ENCODE measurements at regions not wholly inside any gene's neighbourhood (a gene's known extent, or its start where the extent isn't known, plus 50 kb on each side); places are given as distances from the start of the nearest gene placed in this dataset.
"Not testable (repeated sequence)": the region's sequence is repeated elsewhere in the genome, so short reads cannot be mapped to it uniquely, and the experiment has no call there.

DNA sequence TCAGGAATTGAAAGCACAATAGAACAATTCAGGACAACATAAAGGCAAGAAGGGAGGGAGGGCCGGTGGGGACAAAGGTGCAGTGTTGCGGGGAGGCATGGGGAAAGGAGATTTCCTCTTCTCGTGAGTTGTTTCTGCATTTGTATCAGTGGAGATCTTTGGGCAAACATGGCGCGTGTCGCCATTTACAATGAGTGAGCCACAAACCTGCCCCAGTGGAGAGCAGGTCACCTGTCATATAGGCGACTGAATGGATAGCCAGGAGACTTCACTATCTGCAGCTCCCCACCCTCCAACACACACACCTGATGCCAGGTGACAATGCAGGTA lies 87.7 kb upstream of the SLC45A1 start:
- no peak for DNase-seq (ENCODE audit: low spot score)
- TF ChIP-seq RAD21 (IDR thresholded peaks at IDR 0.05) = no peak
- TF ChIP-seq YY1 (IDR thresholded peaks at IDR 0.05) = no peak
- TF ChIP-seq, protein P1, sequence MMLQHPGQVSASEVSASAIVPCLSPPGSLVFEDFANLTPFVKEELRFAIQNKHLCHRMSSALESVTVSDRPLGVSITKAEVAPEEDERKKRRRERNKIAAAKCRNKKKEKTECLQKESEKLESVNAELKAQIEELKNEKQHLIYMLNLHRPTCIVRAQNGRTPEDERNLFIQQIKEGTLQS (IDR thresholded peaks at IDR 0.05) = no peak
- TF ChIP-seq, protein P2, sequence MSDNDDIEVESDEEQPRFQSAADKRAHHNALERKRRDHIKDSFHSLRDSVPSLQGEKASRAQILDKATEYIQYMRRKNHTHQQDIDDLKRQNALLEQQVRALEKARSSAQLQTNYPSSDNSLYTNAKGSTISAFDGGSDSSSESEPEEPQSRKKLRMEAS (IDR thresholded peaks at IDR 0.05) = no peak
- TF ChIP-seq HNF4G (IDR thresholded peaks at IDR 0.05) = no peak
- TF ChIP-seq FOXA1 (IDR thresholded peaks at IDR 0.05) = no peak
- TF ChIP-seq NR2F2 (IDR thresholded peaks at IDR 0.05) = no peak
- TF ChIP-seq RXRA (IDR thresholded peaks at IDR 0.05) = no peak
- TF ChIP-seq EGR1 (IDR thresholded peaks at IDR 0.05; ENCODE audit: low read depth in 2 of 2) = no peak
- no peak overlapping the region for H3K27ac ChIP-seq (ENCODE audit: low read depth in 1 of 2, low read length in 2 of 2)
- H3K4me3 ChIP-seq (ENCODE audit: low read depth in 1 of 3, low read length in 3 of 3) = no peak overlapping the region
- 94% methylated on average over 7 of the region's 7 CpGs for WGBS
- H3K9ac ChIP-seq (ENCODE audit: low read depth in 1 of 2, low read length in 2 of 2) = no peak overlapping the region
- H3K36me3 ChIP-seq (ENCODE audit: control insufficient read depth in 4 of 4, insufficient read depth in 3 of 4, low read depth in 1 of 4, low read length in 3 of 4) = no peaks in the 10 kb centered on the region
- H3K9me3 ChIP-seq (ENCODE audit: control insufficient read depth in 4 of 4, low read length in 3 of 4) = no peaks in the 10 kb centered on the region
- no peaks in the 10 kb centered on the region for H3K27me3 ChIP-seq (ENCODE audit: control insufficient read depth in 4 of 4, insufficient read depth in 4 of 4, low read length in 3 of 4)
- no peaks in the 10 kb centered on the region for H3K4me1 ChIP-seq (ENCODE audit: control insufficient read depth in 4 of 4, insufficient read depth in 4 of 4, low read length in 3 of 4)

DNA sequence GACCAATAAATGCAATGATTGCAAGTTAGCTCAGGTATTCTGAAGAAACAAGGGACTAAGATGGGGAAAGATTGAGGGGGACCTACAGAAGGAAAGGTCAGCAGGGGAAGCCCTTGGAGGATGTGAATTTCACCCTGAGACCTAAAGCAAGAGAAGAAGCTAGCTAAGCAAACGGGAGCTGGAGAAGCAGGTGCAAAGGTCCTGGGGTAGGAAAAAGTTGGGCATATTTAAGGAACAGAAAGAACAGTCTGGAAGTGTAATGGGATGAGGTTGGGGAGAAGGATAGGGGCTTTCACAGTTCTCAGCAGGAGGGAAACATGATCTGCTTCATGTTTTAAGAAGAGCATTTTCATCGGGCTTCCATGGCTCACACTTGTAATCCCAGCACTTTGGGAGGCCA lies 89.7 kb upstream of the SLC45A1 start:
- Histone ChIP-seq H3K27ac (ENCODE audit: low read depth in 1 of 2, low read length in 2 of 2) (no peak overlapping the region), H3K9me3 (ENCODE audit: control insufficient read depth in 4 of 4, low read length in 3 of 4) (no peaks in the 10 kb centered on the region), H3K4me1 (ENCODE audit: control insufficient read depth in 4 of 4, insufficient read depth in 4 of 4, low read length in 3 of 4) (no peaks in the 10 kb centered on the region), H3K36me3 (ENCODE audit: control insufficient read depth in 4 of 4, insufficient read depth in 3 of 4, low read depth in 1 of 4, low read length in 3 of 4) (no peaks in the 10 kb centered on the region), H3K9ac (ENCODE audit: low read depth in 1 of 2, low read length in 2 of 2) (no peak overlapping the region), H3K4me3 (ENCODE audit: low read depth in 1 of 3, low read length in 3 of 3) (no peak overlapping the region), H3K27me3 (ENCODE audit: control insufficient read depth in 4 of 4, insufficient read depth in 4 of 4, low read length in 3 of 4) (no peaks in the 10 kb centered on the region)
- WGBS = 97% methylated on average over 2 of the region's 2 CpGs
- TF ChIP-seq JUND (IDR thresholded peaks at IDR 0.05) (no peak), EGR1 (IDR thresholded peaks at IDR 0.05; ENCODE audit: low read depth in 2 of 2) (no peak), SP1 (IDR thresholded peaks at IDR 0.05) (no peak), TAF1 (conservative IDR thresholded peaks at IDR 0.05) (no peak), HNF4G (IDR thresholded peaks at IDR 0.05) (no peak), FOXA2 (IDR thresholded peaks at IDR 0.05) (no peak), GABPA (IDR thresholded peaks at IDR 0.05 in 1 of 2, conservative IDR thresholded peaks at IDR 0.05 in 1 of 2) (no peak), YY1 (IDR thresholded peaks at IDR 0.05) (no peak), NR2F2 (IDR thresholded peaks at IDR 0.05) (no peak), RXRA (IDR thresholded peaks at IDR 0.05) (no peak), RAD21 (IDR thresholded peaks at IDR 0.05) (no peak), HNF4A (conservative IDR thresholded peaks at IDR 0.05) (no peak)
- TF ChIP-seq, protein P3, sequence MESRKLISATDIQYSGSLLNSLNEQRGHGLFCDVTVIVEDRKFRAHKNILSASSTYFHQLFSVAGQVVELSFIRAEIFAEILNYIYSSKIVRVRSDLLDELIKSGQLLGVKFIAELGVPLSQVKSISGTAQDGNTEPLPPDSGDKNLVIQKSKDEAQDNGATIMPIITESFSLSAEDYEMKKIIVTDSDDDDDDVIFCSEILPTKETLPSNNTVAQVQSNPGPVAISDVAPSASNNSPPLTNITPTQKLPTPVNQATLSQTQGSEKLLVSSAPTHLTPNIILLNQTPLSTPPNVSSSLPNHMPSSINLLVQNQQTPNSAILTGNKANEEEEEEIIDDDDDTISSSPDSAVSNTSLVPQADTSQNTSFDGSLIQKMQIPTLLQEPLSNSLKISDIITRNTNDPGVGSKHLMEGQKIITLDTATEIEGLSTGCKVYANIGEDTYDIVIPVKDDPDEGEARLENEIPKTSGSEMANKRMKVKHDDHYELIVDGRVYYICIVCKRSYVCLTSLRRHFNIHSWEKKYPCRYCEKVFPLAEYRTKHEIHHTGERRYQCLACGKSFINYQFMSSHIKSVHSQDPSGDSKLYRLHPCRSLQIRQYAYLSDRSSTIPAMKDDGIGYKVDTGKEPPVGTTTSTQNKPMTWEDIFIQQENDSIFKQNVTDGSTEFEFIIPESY (IDR thresholded peaks at IDR 0.05) = no peak
- TF ChIP-seq, protein P2 (IDR thresholded peaks at IDR 0.05) = no peak
- TF ChIP-seq, protein P1 (IDR thresholded peaks at IDR 0.05) = no peak
- TF ChIP-seq, protein P4, sequence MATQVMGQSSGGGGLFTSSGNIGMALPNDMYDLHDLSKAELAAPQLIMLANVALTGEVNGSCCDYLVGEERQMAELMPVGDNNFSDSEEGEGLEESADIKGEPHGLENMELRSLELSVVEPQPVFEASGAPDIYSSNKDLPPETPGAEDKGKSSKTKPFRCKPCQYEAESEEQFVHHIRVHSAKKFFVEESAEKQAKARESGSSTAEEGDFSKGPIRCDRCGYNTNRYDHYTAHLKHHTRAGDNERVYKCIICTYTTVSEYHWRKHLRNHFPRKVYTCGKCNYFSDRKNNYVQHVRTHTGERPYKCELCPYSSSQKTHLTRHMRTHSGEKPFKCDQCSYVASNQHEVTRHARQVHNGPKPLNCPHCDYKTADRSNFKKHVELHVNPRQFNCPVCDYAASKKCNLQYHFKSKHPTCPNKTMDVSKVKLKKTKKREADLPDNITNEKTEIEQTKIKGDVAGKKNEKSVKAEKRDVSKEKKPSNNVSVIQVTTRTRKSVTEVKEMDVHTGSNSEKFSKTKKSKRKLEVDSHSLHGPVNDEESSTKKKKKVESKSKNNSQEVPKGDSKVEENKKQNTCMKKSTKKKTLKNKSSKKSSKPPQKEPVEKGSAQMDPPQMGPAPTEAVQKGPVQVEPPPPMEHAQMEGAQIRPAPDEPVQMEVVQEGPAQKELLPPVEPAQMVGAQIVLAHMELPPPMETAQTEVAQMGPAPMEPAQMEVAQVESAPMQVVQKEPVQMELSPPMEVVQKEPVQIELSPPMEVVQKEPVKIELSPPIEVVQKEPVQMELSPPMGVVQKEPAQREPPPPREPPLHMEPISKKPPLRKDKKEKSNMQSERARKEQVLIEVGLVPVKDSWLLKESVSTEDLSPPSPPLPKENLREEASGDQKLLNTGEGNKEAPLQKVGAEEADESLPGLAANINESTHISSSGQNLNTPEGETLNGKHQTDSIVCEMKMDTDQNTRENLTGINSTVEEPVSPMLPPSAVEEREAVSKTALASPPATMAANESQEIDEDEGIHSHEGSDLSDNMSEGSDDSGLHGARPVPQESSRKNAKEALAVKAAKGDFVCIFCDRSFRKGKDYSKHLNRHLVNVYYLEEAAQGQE (IDR thresholded peaks at IDR 0.05) = no peak
- no peak for DNase-seq (ENCODE audit: low spot score)

DNA sequence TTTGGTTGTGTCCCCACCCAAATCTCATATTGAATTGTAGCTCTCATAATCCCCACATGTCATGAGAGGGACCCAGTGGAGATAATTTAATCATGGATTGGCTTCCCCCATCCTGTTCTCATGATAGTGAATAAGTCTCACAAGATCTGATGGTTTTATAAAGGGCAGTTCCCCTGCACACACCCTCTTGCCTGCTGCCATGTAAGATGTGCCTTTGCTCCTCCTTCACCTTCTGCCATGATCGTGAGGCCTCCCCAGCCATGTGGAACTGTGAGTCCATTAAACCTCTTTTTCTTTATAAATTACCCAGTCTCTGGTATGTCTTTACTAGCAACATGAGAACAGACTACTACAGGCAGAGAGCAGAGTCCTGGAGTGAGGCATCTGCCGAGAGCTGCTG lies 90.2 kb upstream of the SLC45A1 start:
- H3K9ac ChIP-seq (ENCODE audit: low read depth in 1 of 2, low read length in 2 of 2); H3K27me3 ChIP-seq (ENCODE audit: control insufficient read depth in 4 of 4, insufficient read depth in 4 of 4, low read length in 3 of 4); DNase-seq (ENCODE audit: low spot score); H3K9me3 ChIP-seq (ENCODE audit: control insufficient read depth in 4 of 4, low read length in 3 of 4); H3K4me1 ChIP-seq (ENCODE audit: control insufficient read depth in 4 of 4, insufficient read depth in 4 of 4, low read length in 3 of 4); H3K27ac ChIP-seq (ENCODE audit: low read depth in 1 of 2, low read length in 2 of 2); H3K36me3 ChIP-seq (ENCODE audit: control insufficient read depth in 4 of 4, insufficient read depth in 3 of 4, low read depth in 1 of 4, low read length in 3 of 4); H3K4me3 ChIP-seq (ENCODE audit: low read depth in 1 of 3, low read length in 3 of 3): not testable (repeated sequence)
- WGBS = 97% methylated on average over 2 of the region's 2 CpGs
